Fibroblast of lung (primary cell): ENCODE measurements at regions not wholly inside any gene's neighbourhood (a gene's known extent, or its start where the extent isn't known, plus 50 kb on each side); places are given as distances from the start of the nearest gene placed in this dataset.
A peak's percentile ranks its signal among the peaks of the same experiment; 100 is the strongest.

Source experiments
- DNase-seq, 2 donors: peaks; one replicate each; pipeline versions ENCODE4 v3.0.0 to v3.0.0-alpha.2; 2010; ENCODE audit warnings: low read depth in 2 of 2
- H2AFZ ChIP-seq: 2 replicates; pipeline ENCODE4 v1.5.1; 2012; ENCODE audit warnings: low read length, control low read depth, inconsistent platforms
- H3K27ac ChIP-seq: 2 replicates; pipeline ENCODE4 v1.5.1; 2011; ENCODE audit warnings: low read length, control low read depth; ENCODE audit not compliant: insufficient read depth
- H3K27me3 ChIP-seq: 2 replicates; pipeline ENCODE4 v1.5.1; 2011; ENCODE audit warnings: mild to moderate bottlenecking, low read length; ENCODE audit not compliant: control insufficient read depth, insufficient read depth
- H3K36me3 ChIP-seq: 2 replicates; pipeline ENCODE4 v1.5.1; 2011; ENCODE audit warnings: low read length; ENCODE audit not compliant: control insufficient read depth, insufficient read depth
- H3K4me1 ChIP-seq: 2 replicates; pipeline ENCODE4 v1.5.1; 2011; ENCODE audit warnings: low read length; ENCODE audit not compliant: control insufficient read depth, insufficient read depth; ENCODE audit errors: extremely low read depth
- H3K4me2 ChIP-seq: 2 replicates; pipeline ENCODE4 v1.5.1; 2011; ENCODE audit warnings: low read length, control low read depth; ENCODE audit not compliant: insufficient read depth; ENCODE audit errors: extremely low read depth
- H3K4me3 ChIP-seq, 4 experiments: fragments of 200-600 bp in 1 of 4; sonication (generic) in 1 of 4; replicated peaks in 1 of 4; 2 replicates each; pipeline ENCODE4 v1.5.1; 2011 to 2016; ENCODE audit warnings: low read length in 4 of 4, low read depth in 3 of 4, mild to moderate bottlenecking in 3 of 4, control low read depth in 2 of 4, inconsistent platforms in 1 of 4, mixed read lengths in 1 of 4; ENCODE audit not compliant: insufficient read depth in 1 of 4; ENCODE audit errors: control extremely low read depth in 1 of 4
- H3K79me2 ChIP-seq: 2 replicates; pipeline ENCODE4 v1.5.1; 2012; ENCODE audit warnings: mild to moderate bottlenecking, low read length, inconsistent platforms; ENCODE audit not compliant: control insufficient read depth, insufficient read depth
- H3K9ac ChIP-seq: 2 replicates; pipeline ENCODE4 v1.5.1; 2011; ENCODE audit warnings: mild to moderate bottlenecking, low read length, control low read depth; ENCODE audit not compliant: insufficient read depth
- H3K9me3 ChIP-seq: 2 replicates; pipeline ENCODE4 v1.5.1; 2012; ENCODE audit warnings: low read depth, low read length; ENCODE audit not compliant: control insufficient read depth, insufficient read depth
- H4K20me1 ChIP-seq: 2 replicates; pipeline ENCODE4 v1.5.1; 2011; ENCODE audit warnings: low read length; ENCODE audit not compliant: control insufficient read depth, insufficient read depth; ENCODE audit errors: extremely low read depth
- EZH2 ChIP-seq: IDR thresholded peaks from 2 replicates; pipeline ENCODE4 v1.5.1; 2012; ENCODE audit warnings: low read length, control low read depth, mild to moderate bottlenecking; ENCODE audit errors: missing control alignments
- TF ChIP-seq, protein P1 (sequence below), 2 donors: IDR thresholded peaks in 1 of 2; conservative IDR thresholded peaks in 1 of 2; 1 replicate in 1 of 2; 2 replicates in 1 of 2; pipeline ENCODE4 v1.5.1; 2011 to 2012; ENCODE audit warnings: low read length in 2 of 2, control low read depth in 1 of 2, inconsistent platforms in 1 of 2, low read depth in 1 of 2, mild to moderate bottlenecking in 1 of 2

DNA sequence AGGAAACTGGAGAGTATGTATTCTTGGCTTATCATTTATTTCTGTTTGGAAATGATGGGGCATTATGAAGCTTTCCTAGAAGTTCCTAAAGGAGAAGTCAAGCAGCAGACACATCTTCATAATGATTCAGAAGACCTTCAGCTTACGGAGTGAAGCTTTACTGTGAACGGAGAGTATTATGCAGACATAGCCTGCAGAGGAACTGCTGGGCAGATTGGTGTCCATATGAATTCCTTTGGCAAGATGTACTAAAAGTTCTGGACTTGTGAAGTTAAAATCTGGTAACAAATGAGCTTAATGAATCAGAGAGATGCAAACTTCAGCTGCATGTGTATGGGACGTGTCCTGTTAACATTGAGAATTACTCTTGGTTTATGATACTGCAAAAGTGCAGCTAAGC lies 60.1 kb downstream of the NABP1 start:
- no peak overlapping the region for H3K27ac ChIP-seq
- no peaks in the 10 kb centered on the region for H3K36me3 ChIP-seq
- H3K79me2 ChIP-seq = no peaks in the 10 kb centered on the region
- TF ChIP-seq, protein P1, sequence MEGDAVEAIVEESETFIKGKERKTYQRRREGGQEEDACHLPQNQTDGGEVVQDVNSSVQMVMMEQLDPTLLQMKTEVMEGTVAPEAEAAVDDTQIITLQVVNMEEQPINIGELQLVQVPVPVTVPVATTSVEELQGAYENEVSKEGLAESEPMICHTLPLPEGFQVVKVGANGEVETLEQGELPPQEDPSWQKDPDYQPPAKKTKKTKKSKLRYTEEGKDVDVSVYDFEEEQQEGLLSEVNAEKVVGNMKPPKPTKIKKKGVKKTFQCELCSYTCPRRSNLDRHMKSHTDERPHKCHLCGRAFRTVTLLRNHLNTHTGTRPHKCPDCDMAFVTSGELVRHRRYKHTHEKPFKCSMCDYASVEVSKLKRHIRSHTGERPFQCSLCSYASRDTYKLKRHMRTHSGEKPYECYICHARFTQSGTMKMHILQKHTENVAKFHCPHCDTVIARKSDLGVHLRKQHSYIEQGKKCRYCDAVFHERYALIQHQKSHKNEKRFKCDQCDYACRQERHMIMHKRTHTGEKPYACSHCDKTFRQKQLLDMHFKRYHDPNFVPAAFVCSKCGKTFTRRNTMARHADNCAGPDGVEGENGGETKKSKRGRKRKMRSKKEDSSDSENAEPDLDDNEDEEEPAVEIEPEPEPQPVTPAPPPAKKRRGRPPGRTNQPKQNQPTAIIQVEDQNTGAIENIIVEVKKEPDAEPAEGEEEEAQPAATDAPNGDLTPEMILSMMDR (conservative IDR thresholded peaks at IDR 0.05 in 1 of 2, IDR thresholded peaks at IDR 0.05 in 1 of 2; ENCODE audit: low read depth in 1 of 2, low read length in 2 of 2) = no peak
- H3K9ac ChIP-seq = no peak overlapping the region
- no peaks in the 10 kb centered on the region for H4K20me1 ChIP-seq
- DNase-seq = no peak
- no peak overlapping the region for H2AFZ ChIP-seq
- H3K27me3 ChIP-seq = no peaks in the 10 kb centered on the region
- H3K9me3 ChIP-seq = no peaks in the 10 kb centered on the region
- H3K4me2 ChIP-seq = no peak overlapping the region
- H3K4me1 ChIP-seq = no peaks in the 10 kb centered on the region
- no peak overlapping the region for H3K4me3 ChIP-seq

DNA sequence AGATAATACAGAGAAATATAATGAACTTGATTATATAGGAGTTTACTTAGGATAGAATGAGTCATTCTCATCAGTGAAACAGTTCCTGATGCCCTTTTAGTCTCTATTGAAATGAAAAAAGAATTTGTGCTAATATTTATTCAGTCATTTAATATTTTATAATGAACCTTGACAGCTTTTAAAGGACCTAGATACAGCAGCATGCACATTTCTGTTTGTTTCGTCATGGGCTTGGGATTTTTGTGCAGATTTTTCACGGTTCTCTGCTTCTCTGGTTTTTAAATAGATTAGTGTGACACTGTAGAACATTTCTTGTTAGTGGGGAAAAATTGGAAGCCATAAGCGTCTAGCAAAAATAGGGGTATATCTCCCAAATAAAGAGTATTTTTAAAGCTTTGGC lies 60.7 kb downstream of the NABP1 start:
- Histone ChIP-seq H3K9ac (no peak overlapping the region), H2AFZ (no peak overlapping the region), H3K4me3 (no peak overlapping the region), H3K36me3 (no peaks in the 10 kb centered on the region), H3K79me2 (no peaks in the 10 kb centered on the region), H3K4me2 (no peak overlapping the region), H3K9me3 (no peaks in the 10 kb centered on the region), H3K4me1 (no peaks in the 10 kb centered on the region), H3K27me3 (no peaks in the 10 kb centered on the region), H4K20me1 (no peaks in the 10 kb centered on the region), H3K27ac (no peak overlapping the region)
- no peak for TF ChIP-seq EZH2
- TF ChIP-seq, protein P1 (conservative IDR thresholded peaks at IDR 0.05 in 1 of 2, IDR thresholded peaks at IDR 0.05 in 1 of 2; ENCODE audit: low read depth in 1 of 2, low read length in 2 of 2) = no peak
- DNase-seq = peak in 1 of 2 donors; percentile 57

DNA sequence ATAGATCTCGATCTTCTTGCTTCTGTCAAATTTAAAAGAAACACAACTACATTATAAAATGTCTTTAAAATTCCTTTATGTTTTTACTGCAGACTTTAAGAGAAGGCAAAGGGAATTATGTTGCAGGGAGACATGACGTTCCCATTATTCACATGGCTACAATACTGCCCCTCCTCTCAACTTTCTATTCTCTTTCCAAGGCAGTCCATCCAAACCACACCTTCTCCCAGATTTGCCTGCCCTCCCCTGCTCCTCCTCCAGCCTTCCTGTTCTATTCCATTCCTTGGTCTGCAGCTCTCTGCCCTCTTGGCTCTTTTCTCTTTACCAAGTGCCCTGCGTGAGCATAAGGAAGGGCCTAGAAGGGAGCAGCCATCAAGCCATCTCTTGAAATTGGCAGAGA lies 61.3 kb downstream of the NABP1 start:
- Histone ChIP-seq H3K4me1 (no peaks in the 10 kb centered on the region), H3K79me2 (no peaks in the 10 kb centered on the region), H3K27me3 (no peaks in the 10 kb centered on the region), H3K4me2 (no peak overlapping the region), H3K36me3 (no peaks in the 10 kb centered on the region), H4K20me1 (no peaks in the 10 kb centered on the region), H3K4me3 (no peak overlapping the region), H2AFZ (no peak overlapping the region), H3K27ac (no peak overlapping the region), H3K9me3 (no peaks in the 10 kb centered on the region), H3K9ac (no peak overlapping the region)
- peak in 1 of 2 donors; percentile 19 for DNase-seq
- no peak for TF ChIP-seq EZH2
- TF ChIP-seq, protein P1 (conservative IDR thresholded peaks at IDR 0.05 in 1 of 2, IDR thresholded peaks at IDR 0.05 in 1 of 2; ENCODE audit: low read depth in 1 of 2, low read length in 2 of 2) = no peak
